ENCODE measurements at regions not wholly inside any gene's neighbourhood (a gene's known extent, or its start where the extent isn't known, plus 50 kb on each side); places are given as distances from the start of the nearest gene placed in this dataset.
"Not testable (repeated sequence)": the region's sequence is repeated elsewhere in the genome, so short reads cannot be mapped to it uniquely, and the experiment has no call there.

DNA sequence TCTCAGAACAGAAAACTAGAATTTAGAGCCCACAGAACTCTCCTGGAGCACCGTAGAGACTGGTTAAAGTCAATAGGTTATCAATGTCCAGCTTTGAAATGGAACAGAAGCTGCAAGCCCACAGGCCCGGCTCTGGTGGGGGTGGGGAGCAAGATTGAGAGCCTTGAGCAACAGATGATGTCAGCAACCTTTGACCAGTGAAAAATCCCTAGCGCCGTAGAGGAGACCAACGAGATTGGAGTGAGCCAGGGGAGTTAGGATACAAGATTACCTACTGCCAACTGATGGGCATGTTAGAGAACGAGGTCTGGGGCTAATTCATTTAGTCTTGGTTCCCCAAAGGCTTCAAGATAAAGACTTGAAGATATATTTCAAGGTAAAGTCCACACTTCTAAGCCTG is 345.5 kb upstream of the LMCD1 start:
- TF ChIP-seq CTCF (conservative IDR thresholded peaks at IDR 0.05; ENCODE audit: low read depth, low read length) = no peak
- no peak for DNase-seq (ENCODE audit: low read depth)
- H3K4me3 ChIP-seq (ENCODE audit: low read depth, low read length) = no peak overlapping the region

GRCh38 chr3:8156831-8157230 is 344.8 kb upstream of the LMCD1 start:
- DNase-seq (ENCODE audit: low read depth) = no peak
- H3K4me3 ChIP-seq (ENCODE audit: low read depth, low read length) = no peak overlapping the region
- TF ChIP-seq CTCF (conservative IDR thresholded peaks at IDR 0.05; ENCODE audit: low read depth, low read length) = no peak

DNA sequence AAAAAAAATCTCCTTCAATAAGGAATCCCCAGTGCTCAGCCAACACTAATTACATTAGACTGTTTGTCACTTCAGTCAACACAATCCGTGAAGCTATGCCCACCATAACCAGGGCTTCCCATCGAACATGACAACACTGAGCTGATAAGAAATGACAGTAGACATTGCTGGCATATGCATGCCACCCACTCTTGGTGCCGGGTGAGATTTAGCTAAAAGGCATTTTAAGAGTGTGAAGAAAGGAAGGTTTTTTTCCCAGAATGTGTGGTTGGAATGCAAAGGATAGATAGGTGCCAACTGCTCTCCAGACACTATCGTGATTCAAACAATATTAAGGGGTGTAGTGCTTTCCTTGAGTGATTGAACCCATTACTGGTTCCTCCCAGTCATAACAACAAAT is 344.0 kb upstream of the LMCD1 start:
- H3K4me3 ChIP-seq (ENCODE audit: low read depth, low read length) = no peak overlapping the region
- TF ChIP-seq CTCF (conservative IDR thresholded peaks at IDR 0.05; ENCODE audit: low read depth, low read length) = no peak
- DNase-seq (ENCODE audit: low read depth) = no peak

GRCh38 chr3:8164145-8164544 is 337.5 kb upstream of the LMCD1 start:
- H3K4me3 ChIP-seq (ENCODE audit: low read depth, low read length) = no peak overlapping the region
- no peak for TF ChIP-seq CTCF (conservative IDR thresholded peaks at IDR 0.05; ENCODE audit: low read depth, low read length)
- DNase-seq (ENCODE audit: low read depth) = no peak

- no peak for DNase-seq (ENCODE audit: low read depth)
- no peak overlapping the region for H3K4me3 ChIP-seq (ENCODE audit: low read depth, low read length)
- TF ChIP-seq CTCF (conservative IDR thresholded peaks at IDR 0.05; ENCODE audit: low read depth, low read length) = no peak
These were observed 335.6 kb upstream of the LMCD1 start for GRCh38 chr3:8166014-8166413.

- no peak for TF ChIP-seq CTCF (conservative IDR thresholded peaks at IDR 0.05; ENCODE audit: low read depth, low read length)
- no peak for DNase-seq (ENCODE audit: low read depth)
- H3K4me3 ChIP-seq (ENCODE audit: low read depth, low read length) = no peak overlapping the region
These were observed 330.6 kb upstream of the LMCD1 start for GRCh38 chr3:8170971-8171508.

GRCh38 chr3:8173892-8174291 is 327.7 kb upstream of the LMCD1 start:
- TF ChIP-seq CTCF (conservative IDR thresholded peaks at IDR 0.05; ENCODE audit: low read depth, low read length) = no peak
- no peak for DNase-seq (ENCODE audit: low read depth)
- no peak overlapping the region for H3K4me3 ChIP-seq (ENCODE audit: low read depth, low read length)

DNA sequence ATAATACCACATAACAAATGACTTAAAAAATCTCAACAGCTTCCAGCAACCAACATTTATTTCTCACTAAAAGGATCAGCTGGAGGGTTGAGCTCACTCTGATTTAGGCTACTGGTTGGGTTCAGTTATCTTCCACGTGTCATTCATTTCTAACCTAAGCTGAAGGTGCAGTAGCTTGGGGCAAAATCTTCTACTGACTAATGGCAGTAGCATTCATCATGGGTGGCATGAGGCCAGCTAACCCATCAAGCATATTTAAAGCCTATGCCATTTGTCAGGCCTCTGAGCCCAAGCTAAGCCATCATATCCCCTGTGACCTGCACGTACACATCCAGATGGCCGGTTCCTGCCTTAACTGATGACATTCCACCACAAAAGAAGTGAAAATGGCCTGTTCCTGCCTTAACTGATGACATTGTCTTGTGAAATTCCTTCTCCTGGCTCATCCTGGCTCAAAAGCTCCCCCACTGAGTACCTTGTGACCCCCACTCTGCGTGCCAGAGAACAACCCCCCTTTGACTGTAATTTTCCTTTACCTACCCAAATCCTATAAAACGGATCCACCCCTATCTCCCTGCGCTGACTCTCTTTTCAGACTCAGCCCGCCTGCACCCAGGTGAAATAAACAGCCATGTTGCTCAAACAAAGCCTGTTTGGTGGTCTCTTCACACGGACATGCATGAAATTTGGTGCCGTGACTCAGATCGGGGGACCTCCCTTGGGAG is 324.7 kb upstream of the LMCD1 start:
- H3K4me3 ChIP-seq (ENCODE audit: low read depth, low read length); DNase-seq (ENCODE audit: low read depth): not testable (repeated sequence)

GRCh38 chr3:8178516-8178915 is 323.1 kb upstream of the LMCD1 start:
- not testable (repeated sequence) for DNase-seq (ENCODE audit: low read depth); H3K4me3 ChIP-seq (ENCODE audit: low read depth, low read length)

All from choroid plexus epithelial cell (primary cell).